Vagina (tissue), 2 donors: ENCODE measurements at regions not wholly inside any gene's neighbourhood (a gene's known extent, or its start where the extent isn't known, plus 50 kb on each side); places are given as distances from the start of the nearest gene placed in this dataset.

Experiments used
- POLR2A ChIP-seq, 2 donors: fragments of 450-650 bp; IDR thresholded peaks; one replicate each; pipeline ENCODE4 v1.6.1; 2017; ENCODE audit warnings: antibody characterized with exemption in 2 of 2, mild to moderate bottlenecking in 2 of 2, moderate library complexity in 2 of 2
- POLR2AphosphoS5 ChIP-seq, 2 donors: sonication (generic); formaldehyde crosslinking; IDR thresholded peaks; one replicate each; pipeline ENCODE4 v1.9.0; 2017; ENCODE audit warnings: antibody characterized with exemption in 2 of 2, mild to moderate bottlenecking in 2 of 2, low read depth in 1 of 2; ENCODE audit not compliant: insufficient read depth in 1 of 2
- TF ChIP-seq, protein P1 (sequence below), 3 experiments: fragments of 450-650 bp in 2 of 3; fragments of 200-600 bp in 1 of 3; sonication (generic) in 1 of 3; IDR thresholded peaks; one replicate each; pipeline ENCODE4 v1.5.1; 2017 to 2019; ENCODE audit warnings: antibody characterized with exemption in 3 of 3, mild to moderate bottlenecking in 2 of 3, moderate library complexity in 2 of 3

DNA sequence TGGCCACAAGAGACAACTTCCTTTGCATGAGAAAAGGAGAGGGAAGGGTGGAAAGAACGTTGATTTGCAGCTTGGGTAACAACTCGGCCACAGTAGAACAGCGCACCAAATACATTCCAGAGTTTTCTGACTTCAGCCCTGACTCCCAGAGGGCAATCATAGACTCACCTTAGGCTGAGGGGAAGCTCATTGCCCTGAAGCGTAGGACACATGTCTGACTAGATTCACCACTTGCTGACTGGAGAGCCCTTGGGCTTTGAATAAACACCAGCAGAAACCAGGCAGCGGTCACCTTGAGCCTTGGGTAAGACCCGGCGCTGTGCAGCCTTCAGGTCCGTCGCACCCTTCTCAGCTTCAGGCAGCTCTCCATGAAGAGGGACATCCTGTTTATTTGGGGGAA, 151.8 kb upstream of the GRIA4 start:
- TF ChIP-seq, protein P1, sequence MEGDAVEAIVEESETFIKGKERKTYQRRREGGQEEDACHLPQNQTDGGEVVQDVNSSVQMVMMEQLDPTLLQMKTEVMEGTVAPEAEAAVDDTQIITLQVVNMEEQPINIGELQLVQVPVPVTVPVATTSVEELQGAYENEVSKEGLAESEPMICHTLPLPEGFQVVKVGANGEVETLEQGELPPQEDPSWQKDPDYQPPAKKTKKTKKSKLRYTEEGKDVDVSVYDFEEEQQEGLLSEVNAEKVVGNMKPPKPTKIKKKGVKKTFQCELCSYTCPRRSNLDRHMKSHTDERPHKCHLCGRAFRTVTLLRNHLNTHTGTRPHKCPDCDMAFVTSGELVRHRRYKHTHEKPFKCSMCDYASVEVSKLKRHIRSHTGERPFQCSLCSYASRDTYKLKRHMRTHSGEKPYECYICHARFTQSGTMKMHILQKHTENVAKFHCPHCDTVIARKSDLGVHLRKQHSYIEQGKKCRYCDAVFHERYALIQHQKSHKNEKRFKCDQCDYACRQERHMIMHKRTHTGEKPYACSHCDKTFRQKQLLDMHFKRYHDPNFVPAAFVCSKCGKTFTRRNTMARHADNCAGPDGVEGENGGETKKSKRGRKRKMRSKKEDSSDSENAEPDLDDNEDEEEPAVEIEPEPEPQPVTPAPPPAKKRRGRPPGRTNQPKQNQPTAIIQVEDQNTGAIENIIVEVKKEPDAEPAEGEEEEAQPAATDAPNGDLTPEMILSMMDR (IDR thresholded peaks at IDR 0.05), result no peak
- TF ChIP-seq POLR2A (IDR thresholded peaks at IDR 0.05) (no peak), POLR2AphosphoS5 (IDR thresholded peaks at IDR 0.05; ENCODE audit: insufficient read depth in 1 of 2, low read depth in 1 of 2) (no peak)
